GM12872 (cell line): ENCODE measurements at regions not wholly inside any gene's neighbourhood (a gene's known extent, or its start where the extent isn't known, plus 50 kb on each side); places are given as distances from the start of the nearest gene placed in this dataset.

ENCODE experiments used
- CTCF ChIP-seq: IDR thresholded peaks from 3 replicates; pipeline ENCODE4 v1.5.1; 2011; ENCODE audit warnings: low read depth, mild to moderate bottlenecking, low read length, moderate library complexity; ENCODE audit not compliant: insufficient read depth

- no peak for TF ChIP-seq CTCF
Measured at GRCh38 chr7:23981758-23982157, 271.7 kb downstream of the STK31 start.

GRCh38 chr7:24005517-24005916 is 278.5 kb upstream of the NPY start:
- no peak for TF ChIP-seq CTCF

- no peak for TF ChIP-seq CTCF
Measured at GRCh38 chr7:24010495-24010894, 273.5 kb upstream of the NPY start.

- TF ChIP-seq CTCF = no peak
Measured at GRCh38 chr7:24017519-24017918, 266.5 kb upstream of the NPY start.

- TF ChIP-seq CTCF = no peak
Measured at GRCh38 chr7:24018331-24018730, 265.7 kb upstream of the NPY start.

- TF ChIP-seq CTCF = no peak
Measured at GRCh38 chr7:24019841-24020240, 264.1 kb upstream of the NPY start.

GRCh38 chr7:24024276-24025068 is 259.5 kb upstream of the NPY start:
- TF ChIP-seq CTCF = no peak

GRCh38 chr7:24025094-24025493 is 258.9 kb upstream of the NPY start:
- TF ChIP-seq CTCF = no peak
